ENCODE measurements at regions not wholly inside any gene's neighbourhood (a gene's known extent, or its start where the extent isn't known, plus 50 kb on each side); places are given as distances from the start of the nearest gene placed in this dataset.

- Histone ChIP-seq H3K4me1 (no peaks in the 10 kb centered on the region), H3K27ac (no peak overlapping the region), H3K9me3 (no peaks in the 10 kb centered on the region), H3K36me3 (no peaks in the 10 kb centered on the region), H3K4me3 (no peak overlapping the region), H3K27me3 (no peaks in the 10 kb centered on the region)
- 35 to 36% methylated on average over 8 of the region's 8 CpGs for WGBS, 2 donors
- no peak for TF ChIP-seq EP300 (IDR thresholded peaks at IDR 0.05)
- no peak for TF ChIP-seq CTCF (IDR thresholded peaks at IDR 0.05)
- no peak for DNase-seq (ENCODE audit: low spot score in 2 of 2)
Observed at GRCh38 chr16:73321853-73322252, 273.9 kb upstream of the ZFHX3 start.

- DNase-seq (ENCODE audit: low spot score in 2 of 2): no peak
- H3K27ac ChIP-seq: no peak overlapping the region
- no peak for TF ChIP-seq EP300 (IDR thresholded peaks at IDR 0.05)
- no peak for TF ChIP-seq CTCF (IDR thresholded peaks at IDR 0.05)
- no peak for TF ChIP-seq POLR2A (IDR thresholded peaks at IDR 0.05)
- H3K4me3 ChIP-seq: no peak overlapping the region
- H3K9me3 ChIP-seq: no peaks in the 10 kb centered on the region
- no peaks in the 10 kb centered on the region for H3K27me3 ChIP-seq
- no peaks in the 10 kb centered on the region for H3K4me1 ChIP-seq
- H3K36me3 ChIP-seq: no peaks in the 10 kb centered on the region
- WGBS, 2 donors: 85 to 87% methylated on average over 8 of the region's 8 CpGs
Observed at GRCh38 chr16:73319737-73320136, 271.8 kb upstream of the ZFHX3 start.

GRCh38 chr16:73319261-73319660 lies 271.3 kb upstream of the ZFHX3 start:
- WGBS, 2 donors: 77 to 90% methylated on average over 10 of the region's 10 CpGs

GRCh38 chr16:73317321-73317857 lies 269.5 kb upstream of the ZFHX3 start:
- Histone ChIP-seq H3K9me3 (peaks cover 0 to 7% (median 0%) of the 10 kb centered on the region in 4 donors), H3K36me3 (no peaks in the 10 kb centered on the region), H3K27ac (no peak overlapping the region), H3K27me3 (no peaks in the 10 kb centered on the region), H3K4me1 (no peaks in the 10 kb centered on the region), H3K4me3 (no peak overlapping the region)
- WGBS, 2 donors: 78 to 80% methylated on average over 12 of the region's 12 CpGs
- DNase-seq (ENCODE audit: low spot score in 2 of 2): no peak
- no peak for TF ChIP-seq EP300 (IDR thresholded peaks at IDR 0.05)

More at GRCh38 chr16:73319261-73319660, 271.3 kb upstream of the ZFHX3 start:
- Histone ChIP-seq H3K36me3 (no peaks in the 10 kb centered on the region), H3K4me3 (no peak overlapping the region), H3K9me3 (peaks cover 0 to 3% (median 0%) of the 10 kb centered on the region in 4 donors), H3K27me3 (no peaks in the 10 kb centered on the region), H3K4me1 (no peaks in the 10 kb centered on the region), H3K27ac (no peak overlapping the region)
- no peak for DNase-seq (ENCODE audit: low spot score in 2 of 2)
- no peak for TF ChIP-seq CTCF (IDR thresholded peaks at IDR 0.05)
- no peak for TF ChIP-seq POLR2A (IDR thresholded peaks at IDR 0.05)
- no peak for TF ChIP-seq EP300 (IDR thresholded peaks at IDR 0.05)

- no peak for TF ChIP-seq CTCF (IDR thresholded peaks at IDR 0.05)
- no peak for TF ChIP-seq EP300 (IDR thresholded peaks at IDR 0.05)
- no peak for TF ChIP-seq POLR2A (IDR thresholded peaks at IDR 0.05)
- H3K4me1 ChIP-seq: no peaks in the 10 kb centered on the region
- WGBS, 2 donors: 57% methylated on average over 7 of the region's 7 CpGs
Observed at GRCh38 chr16:73315645-73316044, 267.7 kb upstream of the ZFHX3 start.

GRCh38 chr16:73313950-73314349 lies 266.0 kb upstream of the ZFHX3 start:
- no peaks in the 10 kb centered on the region for H3K4me1 ChIP-seq
- H3K27ac ChIP-seq: no peak overlapping the region
- H3K36me3 ChIP-seq: no peaks in the 10 kb centered on the region
- peaks cover 0 to 7% (median 0%) of the 10 kb centered on the region in 4 donors for H3K9me3 ChIP-seq
- no peak for DNase-seq (ENCODE audit: low spot score in 2 of 2)
- no peak overlapping the region for H3K4me3 ChIP-seq
- TF ChIP-seq POLR2A (IDR thresholded peaks at IDR 0.05) (no peak), CTCF (IDR thresholded peaks at IDR 0.05) (no peak), EP300 (IDR thresholded peaks at IDR 0.05) (no peak)
- H3K27me3 ChIP-seq: no peaks in the 10 kb centered on the region
- WGBS, 2 donors: 94 to 98% methylated on average over 2 of the region's 2 CpGs

More at GRCh38 chr16:73315645-73316044, 267.7 kb upstream of the ZFHX3 start:
- H3K9me3 ChIP-seq: peaks cover 0 to 7% (median 0%) of the 10 kb centered on the region in 4 donors
- no peak overlapping the region for H3K4me3 ChIP-seq
- no peaks in the 10 kb centered on the region for H3K36me3 ChIP-seq
- H3K27me3 ChIP-seq: no peaks in the 10 kb centered on the region
- H3K27ac ChIP-seq: no peak overlapping the region
- DNase-seq (ENCODE audit: low spot score in 2 of 2): no peak

Measured in tibial nerve (tissue), 4 donors.